Gastrocnemius medialis (tissue), 4 donors: ENCODE measurements at regions not wholly inside any gene's neighbourhood (a gene's known extent, or its start where the extent isn't known, plus 50 kb on each side); places are given as distances from the start of the nearest gene placed in this dataset.

Source experiments
- CTCF ChIP-seq, 5 experiments: fragments of 450-650 bp in 3 of 5; fragments of 200-600 bp in 2 of 5; sonication (generic) in 2 of 5; IDR thresholded peaks in 4 of 5; conservative IDR thresholded peaks in 1 of 5; 1 replicate in 4 of 5; 2 replicates in 1 of 5; pipeline ENCODE4 v1.5.1; 2016 to 2019; ENCODE audit warnings: antibody characterized with exemption in 5 of 5, mild to moderate bottlenecking in 3 of 5, moderate library complexity in 3 of 5
- POLR2A ChIP-seq, 2 donors: fragments of 450-650 bp; IDR thresholded peaks; one replicate each; pipeline ENCODE4 v1.6.1; 2017; ENCODE audit warnings: antibody characterized with exemption in 2 of 2, mild to moderate bottlenecking in 2 of 2, moderate library complexity in 2 of 2

- TF ChIP-seq POLR2A (IDR thresholded peaks at IDR 0.05) = no peak
- TF ChIP-seq CTCF (IDR thresholded peaks at IDR 0.05 in 4 of 5, conservative IDR thresholded peaks at IDR 0.05 in 1 of 5) = no peak
These were observed 495.6 kb upstream of the CDH11 start for GRCh38 chr16:65617421-65617820.
